SH-SY5Y (cell line): ENCODE measurements at regions not wholly inside any gene's neighbourhood (a gene's known extent, or its start where the extent isn't known, plus 50 kb on each side); places are given as distances from the start of the nearest gene placed in this dataset.

Source experiments
- GATA2 ChIP-seq: IDR thresholded peaks from 2 replicates; pipeline ENCODE4 v1.6.1; 2011; ENCODE audit warnings: mild to moderate bottlenecking, low read depth, low read length
- GATA3 ChIP-seq: IDR thresholded peaks from 2 replicates; pipeline ENCODE4 v1.6.1; 2011; ENCODE audit warnings: low read depth, mild to moderate bottlenecking, low read length, moderate library complexity

- TF ChIP-seq GATA3 (no peak), GATA2 (no peak)
These were observed 544.6 kb downstream of the CETN3 start for GRCh38 chr5:89864941-89865340.

- TF ChIP-seq GATA2 (no peak), GATA3 (no peak)
These were observed 551.8 kb downstream of the CETN3 start for GRCh38 chr5:89857790-89858189.

DNA sequence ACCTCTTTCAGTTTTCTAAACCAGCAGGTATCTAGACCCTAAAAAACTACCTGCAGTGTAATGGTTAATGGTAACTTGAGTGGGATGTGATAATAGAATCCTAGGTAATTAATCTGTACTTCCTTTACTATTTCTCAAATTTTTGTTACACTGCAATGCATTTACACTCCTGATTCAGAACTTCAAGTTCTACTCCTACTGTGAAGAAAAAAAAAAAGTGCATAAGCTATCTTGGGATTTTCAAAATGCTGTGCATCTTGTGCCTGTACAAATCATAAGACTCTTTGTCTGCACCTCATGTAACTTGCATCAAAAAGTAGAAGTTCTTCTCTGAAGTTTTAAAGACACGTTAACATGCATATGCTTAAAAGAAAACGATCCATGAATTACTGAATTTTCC, 554.1 kb downstream of the CETN3 start:
- TF ChIP-seq GATA2 (no peak), GATA3 (no peak)

DNA sequence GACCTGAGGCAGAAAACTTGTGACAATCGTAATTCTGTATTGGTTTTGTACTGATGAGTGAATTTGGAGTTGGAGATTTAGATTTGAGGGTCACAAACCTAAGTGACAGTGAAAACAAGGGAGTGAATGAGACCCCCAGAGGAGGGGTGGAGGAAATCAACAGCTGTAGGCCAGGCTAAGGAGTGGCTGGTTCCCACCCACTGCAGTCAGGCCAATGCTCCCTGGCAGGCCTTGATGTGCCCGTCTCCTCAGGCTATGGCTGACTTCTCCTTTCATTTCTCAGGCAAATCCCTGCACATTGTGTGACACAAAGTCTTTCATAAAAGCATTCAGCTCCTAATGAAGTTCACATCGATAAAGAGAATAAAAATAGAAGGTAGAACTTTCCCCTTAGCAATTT, 557.6 kb downstream of the CETN3 start:
- TF ChIP-seq GATA3 (no peak), GATA2 (no peak)

DNA sequence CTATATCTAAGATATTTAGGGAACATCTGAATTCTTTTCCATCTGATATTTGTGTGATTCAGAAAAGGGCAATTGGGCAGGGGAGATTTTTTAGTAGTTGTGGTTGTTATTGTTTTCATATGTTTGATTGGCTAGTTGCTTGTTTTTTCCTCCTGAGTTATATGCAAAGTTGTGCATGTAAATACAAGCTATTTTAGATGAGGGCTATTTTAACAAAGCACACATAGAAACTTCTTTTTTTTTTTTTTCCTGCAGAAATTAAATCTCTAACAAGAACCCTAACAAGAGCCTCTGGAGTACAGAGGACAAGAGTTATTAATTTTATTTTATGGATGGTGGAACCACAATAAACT, 559.1 kb downstream of the CETN3 start:
- TF ChIP-seq GATA3 = no peak
- no peak for TF ChIP-seq GATA2

GRCh38 chr5:89849830-89850512, 559.6 kb downstream of the CETN3 start:
- TF ChIP-seq GATA2 (no peak), GATA3 (no peak)

- TF ChIP-seq GATA3 = no peak
- no peak for TF ChIP-seq GATA2
These were observed 561.8 kb downstream of the CETN3 start for GRCh38 chr5:89847743-89848142.

DNA sequence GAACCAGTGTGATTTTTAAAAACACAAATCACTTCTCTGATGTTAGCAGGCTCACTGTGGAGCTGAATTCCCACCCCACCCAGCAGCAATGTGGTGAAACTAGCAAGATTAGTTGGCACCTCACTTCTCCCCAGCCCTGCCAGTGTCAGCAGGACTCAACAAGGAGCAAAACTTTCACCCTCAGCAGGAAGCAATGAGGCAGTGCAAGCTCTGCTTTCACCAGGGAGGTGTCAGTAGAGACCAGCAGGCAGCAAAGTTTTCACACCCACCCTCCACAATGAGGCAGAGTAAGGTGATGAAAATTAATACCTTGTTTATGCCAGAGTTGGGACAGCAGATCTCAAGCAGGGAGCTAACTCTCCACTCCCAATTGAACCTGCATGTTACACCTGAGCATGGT, 565.0 kb downstream of the CETN3 start:
- no peak for TF ChIP-seq GATA2
- no peak for TF ChIP-seq GATA3

DNA sequence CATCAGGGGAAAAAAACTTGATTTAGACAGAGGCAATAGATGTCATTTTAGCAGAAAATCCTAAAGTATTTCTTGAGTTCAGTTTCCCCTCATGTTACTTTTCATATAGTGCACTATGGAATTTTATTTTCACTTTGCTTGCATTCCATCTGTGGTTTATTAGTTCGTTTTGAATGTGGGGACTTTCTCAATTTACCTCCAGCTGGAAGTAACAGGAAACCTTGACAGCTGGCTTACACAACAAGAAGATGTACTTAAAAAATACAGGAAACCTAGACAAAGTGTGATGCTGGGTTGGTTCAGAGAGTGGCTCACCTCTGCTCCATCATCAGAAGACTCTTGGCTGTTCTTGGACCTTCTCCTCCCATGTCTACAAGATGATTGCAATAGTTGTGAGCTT, 567.0 kb downstream of the CETN3 start:
- TF ChIP-seq GATA3 = no peak
- no peak for TF ChIP-seq GATA2

DNA sequence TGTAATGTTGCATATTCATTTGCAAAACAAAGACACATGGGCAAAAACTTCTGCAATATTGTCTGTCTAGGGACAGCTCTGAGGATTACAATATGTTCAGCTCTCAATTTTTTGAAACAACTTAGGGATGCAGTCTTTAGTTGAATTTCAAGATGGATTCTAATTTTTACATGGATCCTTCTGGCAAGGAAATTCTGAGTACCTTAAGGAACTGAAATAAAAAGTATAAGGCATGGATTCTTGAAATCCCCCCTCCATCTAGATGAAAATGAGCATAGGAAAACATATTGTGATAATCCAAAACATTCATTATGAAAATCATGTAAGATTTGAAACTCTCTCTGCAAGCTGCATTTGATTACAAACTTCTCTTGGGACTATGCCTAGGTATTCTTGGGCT, 568.6 kb downstream of the CETN3 start:
- TF ChIP-seq GATA3 = no peak
- no peak for TF ChIP-seq GATA2

- TF ChIP-seq GATA3 (no peak), GATA2 (no peak)
These were observed 578.9 kb downstream of the CETN3 start for GRCh38 chr5:89830691-89831090.

GRCh38 chr5:89827960-89828359, 581.6 kb downstream of the CETN3 start:
- TF ChIP-seq GATA3 = no peak
- no peak for TF ChIP-seq GATA2

DNA sequence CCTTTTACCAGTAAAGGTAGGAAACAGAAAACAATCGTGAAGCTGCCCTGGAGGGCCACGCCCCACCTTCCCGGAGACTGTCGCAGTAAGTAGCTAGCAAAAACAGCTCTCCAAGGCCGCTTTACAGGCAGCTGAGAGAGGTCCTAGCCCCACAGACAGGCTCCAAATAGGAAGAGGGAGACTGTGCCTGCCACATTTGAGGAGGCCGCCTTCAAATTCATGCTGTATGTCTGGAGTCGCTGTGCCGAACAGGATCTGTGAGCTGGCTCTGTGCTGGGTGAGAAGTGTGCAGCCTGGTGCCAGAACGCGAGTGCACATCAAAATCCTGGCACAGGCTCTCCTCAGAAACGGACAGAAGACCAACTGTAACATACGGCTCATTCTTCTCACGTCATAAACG, 582.2 kb downstream of the CETN3 start:
- no peak for TF ChIP-seq GATA3

GRCh38 chr5:89826938-89827337, 582.6 kb downstream of the CETN3 start:
- TF ChIP-seq GATA3 (no peak), GATA2 (no peak)

DNA sequence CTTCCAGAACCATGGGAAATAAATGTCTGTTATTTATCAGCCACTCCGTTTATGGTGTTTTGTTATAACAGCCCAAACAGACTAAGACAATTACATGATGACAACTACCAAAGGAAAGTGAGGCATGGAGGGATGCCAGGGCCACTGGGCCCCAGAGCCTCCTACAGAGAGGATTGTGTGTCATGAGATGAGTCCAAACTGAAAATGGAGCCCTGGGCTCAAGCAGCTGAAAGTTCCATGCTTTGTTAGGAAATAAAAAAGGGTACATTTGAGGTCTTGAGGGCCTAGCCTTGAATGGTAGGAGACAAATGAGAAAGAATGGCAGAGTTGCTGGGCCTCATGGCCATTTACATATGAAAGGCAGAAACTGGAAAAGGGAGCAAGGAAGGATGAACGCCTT, 586.5 kb downstream of the CETN3 start:
- TF ChIP-seq GATA2 (no peak), GATA3 (no peak)

GRCh38 chr5:89817841-89818240, 591.7 kb downstream of the CETN3 start:
- TF ChIP-seq GATA2 (no peak), GATA3 (no peak)
